HL-60 (cell line): ENCODE measurements at regions not wholly inside any gene's neighbourhood (a gene's known extent, or its start where the extent isn't known, plus 50 kb on each side); places are given as distances from the start of the nearest gene placed in this dataset.

Source experiments
- DNase-seq, 2 experiments: peaks; one replicate each; pipeline ENCODE4 v3.0.0-alpha.2; 2010 to 2020; ENCODE audit warnings: low read depth in 1 of 2, low spot score in 1 of 2
- H3K27ac ChIP-seq: fragments of 250-450 bp; sonication (Bioruptor Pico); replicated peaks from 2 replicates; pipeline ENCODE4 v1.5.1; 2020; ENCODE audit warnings: mild to moderate bottlenecking, moderate library complexity
- H3K27me3 ChIP-seq: fragments of 250-450 bp; sonication (Bioruptor Pico); 2 replicates; pipeline ENCODE4 v1.5.1; 2021; ENCODE audit warnings: mild to moderate bottlenecking, moderate library complexity; ENCODE audit not compliant: insufficient read depth, poor library complexity, severe bottlenecking
- H3K4me3 ChIP-seq: replicated peaks from 2 replicates; pipeline ENCODE4 v1.5.1; 2011; ENCODE audit warnings: mild to moderate bottlenecking, control low read depth, low read length; ENCODE audit not compliant: insufficient read depth
- CTCF ChIP-seq: IDR thresholded peaks from one replicate; pipeline ENCODE4 v1.5.1; 2011; ENCODE audit warnings: low read length, control low read depth, inconsistent platforms; ENCODE audit not compliant: insufficient read depth
- GABPA ChIP-seq: IDR thresholded peaks from 2 replicates; pipeline ENCODE4 v1.6.1; 2012; ENCODE audit warnings: low read depth
- POLR2AphosphoS5 ChIP-seq: IDR thresholded peaks from 2 replicates; pipeline ENCODE4 v1.6.1; 2012; ENCODE audit warnings: low read depth
- SPI1 ChIP-seq: IDR thresholded peaks from 2 replicates; pipeline ENCODE4 v1.6.1; 2012; ENCODE audit warnings: low read depth, mild to moderate bottlenecking, borderline replicate concordance
- TF ChIP-seq, protein P1 (sequence below): IDR thresholded peaks from 2 replicates; pipeline ENCODE4 v1.6.1; 2012; ENCODE audit warnings: low read depth; ENCODE audit not compliant: insufficient replicate concordance

- Histone ChIP-seq H3K4me3 (no peak overlapping the region), H3K27me3 (no peaks in the 10 kb centered on the region), H3K27ac (no peak overlapping the region)
- no peak for DNase-seq
- TF ChIP-seq CTCF: no peak
These were observed 70.4 kb upstream of the FCN1 start for GRCh38 chr9:134987906-134988700.

GRCh38 chr9:134988706-134989105 is 71.0 kb upstream of the FCN1 start:
- TF ChIP-seq GABPA (no peak), CTCF (no peak), POLR2AphosphoS5 (no peak), SPI1 (no peak)
- TF ChIP-seq, protein P1, sequence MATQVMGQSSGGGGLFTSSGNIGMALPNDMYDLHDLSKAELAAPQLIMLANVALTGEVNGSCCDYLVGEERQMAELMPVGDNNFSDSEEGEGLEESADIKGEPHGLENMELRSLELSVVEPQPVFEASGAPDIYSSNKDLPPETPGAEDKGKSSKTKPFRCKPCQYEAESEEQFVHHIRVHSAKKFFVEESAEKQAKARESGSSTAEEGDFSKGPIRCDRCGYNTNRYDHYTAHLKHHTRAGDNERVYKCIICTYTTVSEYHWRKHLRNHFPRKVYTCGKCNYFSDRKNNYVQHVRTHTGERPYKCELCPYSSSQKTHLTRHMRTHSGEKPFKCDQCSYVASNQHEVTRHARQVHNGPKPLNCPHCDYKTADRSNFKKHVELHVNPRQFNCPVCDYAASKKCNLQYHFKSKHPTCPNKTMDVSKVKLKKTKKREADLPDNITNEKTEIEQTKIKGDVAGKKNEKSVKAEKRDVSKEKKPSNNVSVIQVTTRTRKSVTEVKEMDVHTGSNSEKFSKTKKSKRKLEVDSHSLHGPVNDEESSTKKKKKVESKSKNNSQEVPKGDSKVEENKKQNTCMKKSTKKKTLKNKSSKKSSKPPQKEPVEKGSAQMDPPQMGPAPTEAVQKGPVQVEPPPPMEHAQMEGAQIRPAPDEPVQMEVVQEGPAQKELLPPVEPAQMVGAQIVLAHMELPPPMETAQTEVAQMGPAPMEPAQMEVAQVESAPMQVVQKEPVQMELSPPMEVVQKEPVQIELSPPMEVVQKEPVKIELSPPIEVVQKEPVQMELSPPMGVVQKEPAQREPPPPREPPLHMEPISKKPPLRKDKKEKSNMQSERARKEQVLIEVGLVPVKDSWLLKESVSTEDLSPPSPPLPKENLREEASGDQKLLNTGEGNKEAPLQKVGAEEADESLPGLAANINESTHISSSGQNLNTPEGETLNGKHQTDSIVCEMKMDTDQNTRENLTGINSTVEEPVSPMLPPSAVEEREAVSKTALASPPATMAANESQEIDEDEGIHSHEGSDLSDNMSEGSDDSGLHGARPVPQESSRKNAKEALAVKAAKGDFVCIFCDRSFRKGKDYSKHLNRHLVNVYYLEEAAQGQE: no peak
- no peak for DNase-seq
- Histone ChIP-seq H3K27me3 (no peaks in the 10 kb centered on the region), H3K4me3 (no peak overlapping the region), H3K27ac (no peak overlapping the region)

GRCh38 chr9:134989206-134990065 is 71.7 kb upstream of the FCN1 start:
- Histone ChIP-seq H3K27me3 (no peaks in the 10 kb centered on the region), H3K27ac (no peak overlapping the region), H3K4me3 (no peak overlapping the region)
- no peak for DNase-seq
- TF ChIP-seq CTCF (no peak), SPI1 (no peak), POLR2AphosphoS5 (no peak), GABPA (no peak)
- TF ChIP-seq, protein P1: no peak
